GM18861 (cell line): ENCODE measurements at regions not wholly inside any gene's neighbourhood (a gene's known extent, or its start where the extent isn't known, plus 50 kb on each side); places are given as distances from the start of the nearest gene placed in this dataset.

Source experiments
- ATAC-seq: cut with Tn5 transposase; IDR thresholded peaks from one replicate; pipeline ENCODE4 v1.9.1; 2021; ENCODE audit not compliant: unreplicated experiment

GRCh38 chr2:220506466-220506865 lies 879.0 kb downstream of the SLC4A3 start:
- no peak for ATAC-seq

GRCh38 chr2:220509096-220509757 lies 881.8 kb downstream of the SLC4A3 start:
- no peak for ATAC-seq

- no peak for ATAC-seq
These were observed 882.5 kb downstream of the SLC4A3 start for GRCh38 chr2:220509966-220510365.

GRCh38 chr2:220510668-220511067 lies 883.2 kb downstream of the SLC4A3 start:
- ATAC-seq, result no peak

- ATAC-seq, result no peak
These were observed 885.0 kb downstream of the SLC4A3 start for GRCh38 chr2:220512419-220512818.

GRCh38 chr2:220513573-220514288 lies 886.3 kb downstream of the SLC4A3 start:
- no peak for ATAC-seq

- ATAC-seq, result no peak
These were observed 894.1 kb downstream of the SLC4A3 start for GRCh38 chr2:220521551-220521950.

GRCh38 chr2:220528180-220528675 lies 900.8 kb downstream of the SLC4A3 start:
- no peak for ATAC-seq

- no peak for ATAC-seq
These were observed 903.8 kb downstream of the SLC4A3 start for GRCh38 chr2:220531216-220531615.

- peak; percentile 96 for ATAC-seq
These were observed 906.1 kb downstream of the SLC4A3 start for GRCh38 chr2:220533485-220533884.

- no peak for ATAC-seq
These were observed 912.1 kb downstream of the SLC4A3 start for GRCh38 chr2:220539481-220539880.

- no peak for ATAC-seq
These were observed 916.6 kb downstream of the SLC4A3 start for GRCh38 chr2:220544049-220544448.

- no peak for ATAC-seq
These were observed 923.7 kb downstream of the SLC4A3 start for GRCh38 chr2:220550995-220551700.

GRCh38 chr2:220552790-220553535 lies 925.5 kb downstream of the SLC4A3 start:
- ATAC-seq, result no peak

- no peak for ATAC-seq
These were observed 928.7 kb downstream of the SLC4A3 start for GRCh38 chr2:220555961-220556630.

GRCh38 chr2:220556658-220557057 lies 929.2 kb downstream of the SLC4A3 start:
- no peak for ATAC-seq

- no peak for ATAC-seq
These were observed 932.8 kb downstream of the SLC4A3 start for GRCh38 chr2:220560192-220560591.

GRCh38 chr2:220562375-220563140 lies 935.1 kb downstream of the SLC4A3 start:
- ATAC-seq, result no peak

GRCh38 chr2:220568296-220568695 lies 940.9 kb downstream of the SLC4A3 start:
- ATAC-seq, result no peak
